H9 (cell line): ENCODE measurements at regions not wholly inside any gene's neighbourhood (a gene's known extent, or its start where the extent isn't known, plus 50 kb on each side); places are given as distances from the start of the nearest gene placed in this dataset.

Experiments used
- DNase-seq: peaks from one replicate; pipeline ENCODE4 v3.0.0-alpha.2; 2017
- H2AFZ ChIP-seq: one replicate; pipeline ENCODE4 v1.6.1; 2013; ENCODE audit warnings: mild to moderate bottlenecking, low read length, control low read depth, moderate library complexity
- H2AK5ac ChIP-seq: 2 replicates; pipeline ENCODE4 v1.6.1; 2013; ENCODE audit warnings: low read length, control low read depth, mixed read lengths; ENCODE audit not compliant: insufficient read length
- H2BK120ac ChIP-seq: one replicate; pipeline ENCODE4 v1.6.1; 2013; ENCODE audit warnings: low read depth, mild to moderate bottlenecking, low read length, control low read depth, inconsistent platforms; ENCODE audit not compliant: poor library complexity, severe bottlenecking
- H2BK12ac ChIP-seq: 2 replicates; pipeline ENCODE4 v1.6.1; 2013; ENCODE audit warnings: low read length, control low read depth, mixed read lengths, low read depth; ENCODE audit not compliant: insufficient read length
- H2BK15ac ChIP-seq: 2 replicates; pipeline ENCODE4 v1.6.1; 2013; ENCODE audit warnings: low read depth, low read length, control low read depth
- H2BK20ac ChIP-seq: one replicate; pipeline ENCODE4 v1.6.1; 2013; ENCODE audit warnings: low read depth, mild to moderate bottlenecking, low read length, control low read depth, inconsistent platforms; ENCODE audit not compliant: poor library complexity, severe bottlenecking
- H2BK5ac ChIP-seq: 2 replicates; pipeline ENCODE4 v1.6.1; 2013; ENCODE audit warnings: low read length, control low read depth, mixed read lengths; ENCODE audit not compliant: insufficient read length
- H3K14ac ChIP-seq: 2 replicates; pipeline ENCODE4 v1.6.1; 2013; ENCODE audit warnings: low read length, control low read depth; ENCODE audit not compliant: insufficient read depth
- H3K18ac ChIP-seq: 2 replicates; pipeline ENCODE4 v1.6.1; 2013; ENCODE audit warnings: low read depth, mild to moderate bottlenecking, mixed read lengths, low read length, control low read depth; ENCODE audit not compliant: insufficient read length
- H3K23ac ChIP-seq: 2 replicates; pipeline ENCODE4 v1.6.1; 2013; ENCODE audit warnings: low read length, control low read depth, mixed read lengths, low read depth; ENCODE audit not compliant: insufficient read length
- H3K23me2 ChIP-seq: 2 replicates; pipeline ENCODE4 v1.6.1; 2013; ENCODE audit warnings: low read depth, mild to moderate bottlenecking, mixed read lengths, low read length, control low read depth; ENCODE audit not compliant: insufficient read length, poor library complexity, severe bottlenecking
- H3K27ac ChIP-seq: 2 replicates; pipeline ENCODE4 v1.5.1; 2013; ENCODE audit warnings: low read length, control low read depth, mixed read lengths, low read depth; ENCODE audit not compliant: insufficient read length
- H3K27me3 ChIP-seq: 2 replicates; pipeline ENCODE4 v1.6.1; 2013; ENCODE audit warnings: low read length, control low read depth, inconsistent platforms; ENCODE audit not compliant: insufficient read depth
- H3K4ac ChIP-seq: 2 replicates; pipeline ENCODE4 v1.6.1; 2013; ENCODE audit warnings: low read depth, mild to moderate bottlenecking, control low read depth, inconsistent platforms, low read length, moderate library complexity
- H3K4me1 ChIP-seq: 2 replicates; pipeline ENCODE4 v1.6.1; 2013; ENCODE audit warnings: low read length, control low read depth, inconsistent platforms; ENCODE audit not compliant: insufficient read depth
- H3K4me2 ChIP-seq: 2 replicates; pipeline ENCODE4 v1.6.1; 2013; ENCODE audit warnings: low read length, control low read depth, mixed read lengths; ENCODE audit not compliant: insufficient read length, insufficient read depth
- H3K56ac ChIP-seq: 2 replicates; pipeline ENCODE4 v1.6.1; 2013; ENCODE audit warnings: low read depth, mild to moderate bottlenecking, mixed read lengths, low read length, control low read depth; ENCODE audit not compliant: insufficient read length
- H3K79me1 ChIP-seq: 2 replicates; pipeline ENCODE4 v1.6.1; 2013; ENCODE audit warnings: low read depth, mild to moderate bottlenecking, moderate library complexity, low read length, control low read depth, inconsistent platforms; ENCODE audit not compliant: insufficient read depth, poor library complexity, severe bottlenecking
- H3K79me2 ChIP-seq: 2 replicates; pipeline ENCODE4 v1.6.1; 2013; ENCODE audit warnings: low read length, control low read depth, inconsistent platforms; ENCODE audit not compliant: insufficient read depth
- H3K9ac ChIP-seq: 2 replicates; pipeline ENCODE4 v1.6.1; 2013; ENCODE audit warnings: low read length, control low read depth, mixed read lengths; ENCODE audit not compliant: insufficient read length; ENCODE audit errors: extremely low read depth
- H3K9me3 ChIP-seq: one replicate; pipeline ENCODE4 v1.6.1; 2013; ENCODE audit warnings: low read depth, low read length, inconsistent platforms; ENCODE audit not compliant: control insufficient read depth
- H3T11ph ChIP-seq: one replicate; pipeline ENCODE4 v1.6.1; 2013; ENCODE audit warnings: mild to moderate bottlenecking, low read length, control low read depth, inconsistent platforms
- H4K20me1 ChIP-seq: one replicate; pipeline ENCODE4 v1.6.1; 2013; ENCODE audit not compliant: control insufficient read depth, insufficient read length, insufficient read depth
- H4K5ac ChIP-seq: 2 replicates; pipeline ENCODE4 v1.6.1; 2013; ENCODE audit warnings: low read depth, mild to moderate bottlenecking, mixed read lengths, low read length, control low read depth; ENCODE audit not compliant: insufficient read length
- H4K8ac ChIP-seq: replicated peaks from 2 replicates; pipeline ENCODE4 v1.6.1; 2013; ENCODE audit warnings: low read length, control low read depth, mixed read lengths, low read depth; ENCODE audit not compliant: insufficient read length
- H4K91ac ChIP-seq: 2 replicates; pipeline ENCODE4 v1.6.1; 2013; ENCODE audit warnings: low read depth, mild to moderate bottlenecking, moderate library complexity, mixed read lengths, low read length, control low read depth; ENCODE audit not compliant: insufficient read length
- H3K27ac Mint-ChIP-seq, 3 experiments: 2 replicates in 2 of 3; 3 replicates in 1 of 3; pipeline ENCODE4 v1.8.0; 2020 to 2021; ENCODE audit warnings: mixed read lengths in 3 of 3, mild to moderate bottlenecking in 1 of 3, moderate library complexity in 1 of 3
- H3K27me3 Mint-ChIP-seq: 2 replicates; pipeline ENCODE4 v1.8.0; 2021; ENCODE audit warnings: low read depth, mild to moderate bottlenecking, moderate library complexity, mixed read lengths
- H3K36me3 Mint-ChIP-seq, 3 experiments: 2 replicates in 2 of 3; 3 replicates in 1 of 3; pipeline ENCODE4 v1.8.0; 2020 to 2021; ENCODE audit warnings: low read depth in 3 of 3, mixed read lengths in 3 of 3; ENCODE audit not compliant: insufficient read depth in 1 of 3
- H3K4me1 Mint-ChIP-seq, 2 experiments: 2 replicates each; pipeline ENCODE4 v1.8.0; 2020; ENCODE audit warnings: mixed read lengths in 2 of 2
- H3K4me3 Mint-ChIP-seq, 2 experiments: 2 replicates in 1 of 2; 3 replicates in 1 of 2; pipeline ENCODE4 v1.8.0; 2020 to 2021; ENCODE audit warnings: mild to moderate bottlenecking in 2 of 2, mixed read lengths in 2 of 2, moderate library complexity in 1 of 2
- H3K9me3 Mint-ChIP-seq, 2 experiments: 2 replicates in 1 of 2; 3 replicates in 1 of 2; pipeline ENCODE4 v1.8.0; 2020; ENCODE audit warnings: mild to moderate bottlenecking in 2 of 2, mixed read lengths in 2 of 2, moderate library complexity in 1 of 2
- TF ChIP-seq, protein P1 (sequence below): fragments of 200-600 bp; sonication (generic); conservative IDR thresholded peaks from 3 replicates; pipeline ENCODE4 v1.8.0; 2021; ENCODE audit warnings: antibody characterized with exemption, mild to moderate bottlenecking

DNA sequence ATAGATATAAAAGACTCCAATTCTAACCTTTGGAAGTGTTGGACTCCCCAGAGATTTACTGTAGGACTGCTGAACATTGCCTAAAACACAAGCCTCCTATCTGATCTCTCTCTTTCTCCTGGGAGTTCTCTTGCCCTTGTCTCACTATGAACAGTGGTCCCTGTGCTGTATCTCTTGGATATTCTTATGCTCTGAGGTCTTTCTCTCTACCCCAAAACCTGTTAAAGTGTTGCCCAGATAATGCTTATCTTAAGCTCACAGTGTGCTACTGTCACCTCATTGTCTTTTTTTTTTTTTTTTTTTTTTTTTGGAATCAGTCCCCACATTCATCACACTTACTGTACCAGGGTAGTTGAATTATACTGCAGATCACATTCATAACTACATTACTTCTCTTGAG is 131.0 kb upstream of the CBLB start:
- no peak overlapping the region for H4K5ac ChIP-seq
- H3K4me1 Mint-ChIP-seq = no peaks in the 10 kb centered on the region
- H3K79me1 ChIP-seq = no peaks in the 10 kb centered on the region
- no peak overlapping the region for H3K56ac ChIP-seq
- no peak overlapping the region for H3K4me3 Mint-ChIP-seq
- no peak overlapping the region for H3K4ac ChIP-seq
- no peak overlapping the region for H2BK15ac ChIP-seq
- H2BK12ac ChIP-seq = no peak overlapping the region
- no peak overlapping the region for H2AK5ac ChIP-seq
- H3K27ac Mint-ChIP-seq = peak overlapping the region in 1 of 3 experiments; percentile 20; a peak in 1 of 7 replicates
- H3K27me3 Mint-ChIP-seq = no peaks in the 10 kb centered on the region
- no peak overlapping the region for H3K18ac ChIP-seq
- no peak overlapping the region for H3K9ac ChIP-seq
- H3K23ac ChIP-seq = no peak overlapping the region
- H3T11ph ChIP-seq = no peak overlapping the region
- H3K4me1 ChIP-seq = no peaks in the 10 kb centered on the region
- H3K36me3 Mint-ChIP-seq = 0 out of 7 replicates have a peak, but pooled peaks cover 0 to 5% (median 0%) of the 10 kb centered on the region in 3 experiments
- H3K14ac ChIP-seq = no peak overlapping the region
- H3K27ac ChIP-seq = no peak overlapping the region
- H3K23me2 ChIP-seq = no peaks in the 10 kb centered on the region
- no peak for DNase-seq
- no peak overlapping the region for H2BK5ac ChIP-seq
- TF ChIP-seq, protein P1, sequence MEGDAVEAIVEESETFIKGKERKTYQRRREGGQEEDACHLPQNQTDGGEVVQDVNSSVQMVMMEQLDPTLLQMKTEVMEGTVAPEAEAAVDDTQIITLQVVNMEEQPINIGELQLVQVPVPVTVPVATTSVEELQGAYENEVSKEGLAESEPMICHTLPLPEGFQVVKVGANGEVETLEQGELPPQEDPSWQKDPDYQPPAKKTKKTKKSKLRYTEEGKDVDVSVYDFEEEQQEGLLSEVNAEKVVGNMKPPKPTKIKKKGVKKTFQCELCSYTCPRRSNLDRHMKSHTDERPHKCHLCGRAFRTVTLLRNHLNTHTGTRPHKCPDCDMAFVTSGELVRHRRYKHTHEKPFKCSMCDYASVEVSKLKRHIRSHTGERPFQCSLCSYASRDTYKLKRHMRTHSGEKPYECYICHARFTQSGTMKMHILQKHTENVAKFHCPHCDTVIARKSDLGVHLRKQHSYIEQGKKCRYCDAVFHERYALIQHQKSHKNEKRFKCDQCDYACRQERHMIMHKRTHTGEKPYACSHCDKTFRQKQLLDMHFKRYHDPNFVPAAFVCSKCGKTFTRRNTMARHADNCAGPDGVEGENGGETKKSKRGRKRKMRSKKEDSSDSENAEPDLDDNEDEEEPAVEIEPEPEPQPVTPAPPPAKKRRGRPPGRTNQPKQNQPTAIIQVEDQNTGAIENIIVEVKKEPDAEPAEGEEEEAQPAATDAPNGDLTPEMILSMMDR = no peak
- H3K27me3 ChIP-seq = no peaks in the 10 kb centered on the region
- H2BK120ac ChIP-seq = no peak overlapping the region
- H3K9me3 Mint-ChIP-seq = peaks cover 0 to 9% of the 10 kb centered on the region in 2 experiments; a peak in 3 of 5 replicates
- no peak overlapping the region for H3K4me2 ChIP-seq
- no peak overlapping the region for H2BK20ac ChIP-seq
- H4K91ac ChIP-seq = no peak overlapping the region
- H4K20me1 ChIP-seq = no peaks in the 10 kb centered on the region
- H4K8ac ChIP-seq = no peak overlapping the region
- H2AFZ ChIP-seq = no peak overlapping the region
- no peaks in the 10 kb centered on the region for H3K9me3 ChIP-seq
- no peaks in the 10 kb centered on the region for H3K79me2 ChIP-seq
